ENCODE measurements at regions not wholly inside any gene's neighbourhood (a gene's known extent, or its start where the extent isn't known, plus 50 kb on each side); places are given as distances from the start of the nearest gene placed in this dataset.

DNA sequence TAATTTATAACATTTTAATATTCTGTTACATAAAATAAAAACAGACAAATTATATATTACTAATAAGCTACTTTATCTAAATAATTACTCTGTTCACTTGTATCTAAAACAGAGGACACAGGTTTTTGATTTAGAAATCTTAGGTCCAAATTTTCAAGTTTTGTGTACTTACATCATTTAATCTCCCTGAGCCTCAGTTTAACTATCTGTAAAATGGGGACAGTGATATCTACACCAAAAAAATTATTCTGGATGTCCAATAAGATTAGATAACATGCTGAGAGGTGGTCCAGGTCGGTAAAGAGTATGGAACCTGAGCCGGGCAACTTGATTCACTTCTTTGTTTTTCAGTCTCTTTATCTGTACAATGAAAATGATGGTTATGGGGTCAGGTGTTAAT is 263.8 kb upstream of the CDIN1 start:
- DNase-seq = no peak

DNA sequence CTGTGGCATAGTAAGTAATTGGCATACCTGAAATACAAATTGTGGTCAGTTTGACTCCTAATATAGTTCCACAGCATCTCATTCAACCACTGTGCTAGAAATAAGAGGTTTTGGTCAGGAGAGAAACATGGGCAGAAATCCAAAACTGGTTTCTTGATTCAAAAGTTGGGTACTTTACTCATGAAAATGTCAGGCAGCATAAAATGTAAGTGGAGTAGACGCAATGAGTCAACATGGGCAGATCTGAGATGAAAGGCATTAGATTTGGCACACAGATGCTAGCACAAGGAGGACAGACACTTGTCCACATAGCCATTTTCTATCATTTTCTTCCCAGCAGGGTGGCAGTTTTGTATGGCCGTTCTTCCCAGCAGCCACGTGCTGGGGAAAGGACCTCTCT is 255.8 kb upstream of the CDIN1 start:
- DNase-seq = no peak

DNA sequence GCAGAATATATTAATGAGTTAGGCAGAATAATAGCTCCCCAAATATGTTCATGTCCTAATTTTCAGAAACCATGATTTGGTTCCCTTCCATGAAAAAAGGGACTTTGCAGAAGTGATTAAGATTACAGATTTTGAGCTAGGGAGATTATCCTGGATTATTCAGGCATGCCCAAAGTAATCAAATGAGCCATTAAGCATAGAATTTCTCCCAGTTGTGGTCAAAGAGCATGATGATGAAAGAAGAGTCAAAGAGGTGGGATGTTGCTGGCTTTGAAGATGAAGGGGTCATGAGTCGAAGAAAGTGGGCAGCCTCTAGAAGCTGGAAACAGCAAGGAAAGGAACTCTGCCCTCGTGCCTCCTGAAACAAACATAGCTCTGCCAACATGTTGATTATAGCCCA is 254.2 kb upstream of the CDIN1 start:
- DNase-seq = no peak

DNA sequence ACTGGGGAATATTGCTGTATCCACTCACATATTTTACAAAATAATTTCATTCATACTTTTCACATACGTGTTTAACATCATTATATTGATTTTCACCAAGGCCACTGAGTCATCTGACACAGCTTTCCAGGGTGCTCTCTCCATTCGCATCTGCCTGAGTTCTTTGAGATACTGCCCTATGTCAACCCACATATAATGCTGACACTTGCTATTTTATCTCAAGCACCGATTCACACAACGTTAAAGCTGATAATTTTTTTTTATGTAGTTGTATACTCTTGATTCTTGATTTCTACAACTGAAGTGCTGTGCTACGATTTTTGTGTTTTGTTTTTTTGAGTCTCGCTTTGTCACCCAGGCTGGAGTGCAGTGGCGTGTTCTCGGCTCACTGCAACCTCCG is 249.8 kb upstream of the CDIN1 start:
- DNase-seq = no peak

DNA sequence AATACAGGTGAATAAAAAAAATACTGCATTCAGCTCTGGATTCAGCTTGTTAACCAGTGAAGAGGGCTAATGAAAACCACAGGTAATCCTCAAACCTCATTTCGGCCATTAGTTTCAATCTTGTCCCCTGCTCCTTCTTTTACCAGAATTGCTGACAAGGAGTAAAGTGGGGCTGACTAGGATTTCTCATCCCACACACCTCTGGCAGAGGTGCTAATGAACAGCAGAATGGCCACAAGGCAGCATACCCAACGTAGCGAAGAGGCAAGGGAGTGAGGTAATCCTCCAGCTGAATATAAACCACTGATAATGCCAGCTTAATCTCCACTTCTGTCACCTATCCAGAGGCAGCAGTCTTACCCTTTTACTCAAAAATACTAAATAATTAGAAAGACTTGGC is 248.8 kb upstream of the CDIN1 start:
- peak; percentile 70 for DNase-seq

DNA sequence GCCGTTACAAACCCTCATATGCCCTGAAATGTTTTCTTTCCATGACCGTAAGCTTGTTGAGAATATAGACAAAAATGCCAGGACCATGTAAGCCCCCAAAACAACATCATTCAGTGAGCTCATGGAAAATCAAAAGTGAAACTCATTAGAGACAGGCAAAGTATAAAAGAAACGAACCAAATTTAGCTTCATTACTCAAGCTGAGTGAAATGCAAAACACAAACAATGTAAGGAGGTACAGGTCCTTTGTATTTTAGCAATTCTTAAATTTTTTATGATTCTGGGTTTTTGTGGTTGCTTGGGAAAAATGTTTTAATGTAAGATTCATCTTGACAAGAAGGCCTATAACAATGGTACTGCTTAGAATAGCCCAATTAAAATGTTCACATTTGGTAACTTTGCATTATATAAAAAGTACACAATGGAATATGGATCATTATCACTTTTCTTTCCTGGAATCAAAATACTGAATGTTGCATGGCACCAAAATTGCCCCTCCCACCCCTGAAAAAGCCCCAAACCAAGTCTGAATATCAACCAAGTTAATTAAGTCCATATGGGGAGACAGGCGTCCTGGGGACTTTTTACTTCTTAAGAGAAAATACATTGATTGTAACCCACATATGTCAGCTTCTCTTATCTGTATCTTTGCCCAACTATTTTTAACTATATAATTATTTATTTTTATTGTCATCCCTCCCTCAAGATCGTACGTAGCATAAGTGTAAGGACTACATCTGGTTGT is 247.7 kb upstream of the CDIN1 start:
- DNase-seq = no peak

DNA sequence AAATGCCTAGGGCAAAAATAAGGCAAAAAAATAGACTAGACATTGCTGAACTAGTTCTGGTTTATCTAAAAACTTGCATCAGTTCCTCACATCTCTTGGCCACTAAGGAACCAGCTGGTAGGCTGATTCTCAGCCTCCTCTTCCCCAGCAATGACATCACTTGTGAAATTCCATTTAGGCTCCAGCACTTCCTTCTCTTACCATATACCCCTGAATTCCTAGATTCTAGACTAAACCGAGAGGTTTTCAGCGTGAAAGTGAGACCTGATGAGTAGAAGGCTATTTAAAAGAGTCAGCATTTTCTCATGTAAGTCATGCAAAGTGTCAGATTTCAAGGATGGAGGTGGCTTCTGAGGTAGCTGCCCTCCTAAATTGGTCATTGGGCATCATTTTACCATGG is 247.1 kb upstream of the CDIN1 start:
- no peak for DNase-seq

DNA sequence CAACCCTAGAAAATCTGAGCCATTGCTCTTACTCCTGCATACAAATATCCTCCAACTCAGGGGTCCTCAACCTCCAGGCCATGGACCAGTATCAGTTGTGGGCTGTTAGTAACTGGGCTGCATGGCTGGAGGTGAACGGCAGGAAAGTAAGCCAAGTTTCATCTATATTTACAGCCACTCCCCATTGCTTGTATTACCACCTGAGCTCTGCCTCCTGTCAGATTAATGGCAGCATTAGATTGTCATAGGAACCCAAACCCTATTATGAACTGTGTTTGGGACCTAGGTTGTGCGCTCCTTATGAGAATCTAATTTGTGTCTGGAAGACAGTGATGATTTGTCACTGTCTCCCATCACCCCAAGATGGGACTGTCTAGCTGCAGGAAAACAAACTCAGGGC is 246.5 kb upstream of the CDIN1 start:
- DNase-seq = no peak

DNA sequence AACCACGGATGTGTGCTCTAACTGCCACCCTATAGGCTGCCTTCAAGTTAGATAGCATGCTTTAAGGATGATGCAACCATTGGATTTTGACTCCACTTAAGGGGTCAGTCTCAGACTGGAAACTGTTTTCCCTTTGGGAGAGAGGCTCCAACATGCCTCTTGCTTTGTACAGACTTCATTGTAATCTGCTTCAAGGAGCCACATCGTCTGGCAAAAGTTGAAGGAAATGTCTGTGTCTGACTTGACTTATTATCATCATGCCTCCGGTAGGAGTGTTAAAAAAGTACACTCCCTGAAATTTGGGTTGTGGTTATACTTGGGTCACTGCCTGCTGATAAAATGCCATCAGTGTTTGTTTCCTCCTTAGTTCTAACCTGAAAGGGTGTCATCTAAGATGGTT is 245.4 kb upstream of the CDIN1 start:
- DNase-seq = no peak

DNA sequence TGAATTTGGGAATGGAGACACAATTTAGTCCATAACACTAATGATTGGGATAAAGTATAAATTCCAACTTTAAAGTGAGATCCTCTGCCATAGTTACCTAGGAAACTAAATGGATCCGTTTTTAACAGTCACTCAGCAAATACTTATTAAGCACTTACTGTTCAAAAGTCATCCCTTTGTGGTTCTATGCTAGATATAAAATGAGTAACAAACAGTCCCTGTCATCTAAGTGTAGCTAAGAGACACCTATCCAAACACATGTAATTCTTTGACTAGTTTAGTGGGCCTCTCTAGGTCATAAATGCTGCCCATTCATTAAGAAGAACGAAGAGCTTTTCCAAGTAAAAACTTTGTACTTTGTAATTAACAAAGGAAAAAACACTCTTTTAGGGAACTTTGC is 244.2 kb upstream of the CDIN1 start:
- no peak for DNase-seq

DNA sequence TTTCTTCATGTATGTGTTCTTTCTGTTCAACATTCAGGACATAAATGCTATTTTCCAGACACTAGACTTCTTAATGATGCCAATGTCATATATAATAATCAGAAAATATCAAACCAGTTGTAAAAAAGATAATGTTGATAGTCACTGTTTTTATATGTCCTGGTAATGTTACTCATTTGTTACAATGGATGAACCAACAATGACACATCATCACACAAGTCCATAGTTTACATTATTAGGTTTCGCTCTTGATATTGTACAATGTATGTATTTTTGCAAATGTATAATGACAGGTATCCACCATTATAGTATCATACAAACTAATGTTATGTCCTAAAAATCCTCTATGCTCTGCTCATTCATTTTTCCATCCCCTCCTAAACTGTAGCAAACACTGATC is 243.8 kb upstream of the CDIN1 start:
- no peak for DNase-seq

DNA sequence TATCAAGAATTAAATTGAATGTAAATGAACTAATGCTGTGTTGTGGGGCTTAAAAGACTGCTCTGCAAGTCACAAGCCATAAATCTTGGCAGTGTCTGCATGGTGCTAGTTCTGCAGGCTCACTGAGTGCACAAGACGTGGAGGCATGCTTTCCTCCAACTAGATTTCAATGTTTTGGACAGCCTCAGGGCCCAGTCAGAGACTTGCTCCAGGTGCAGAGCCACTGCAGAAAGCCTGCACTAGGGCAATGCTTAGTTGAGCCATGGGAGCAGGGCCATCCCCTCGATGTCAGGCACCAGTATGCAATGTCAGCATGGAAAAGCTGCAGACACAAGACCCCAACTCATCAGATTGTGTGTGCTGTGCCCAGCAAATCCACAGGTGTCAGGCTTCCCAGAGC is 234.5 kb upstream of the CDIN1 start:
- peak; percentile 24 for DNase-seq

DNA sequence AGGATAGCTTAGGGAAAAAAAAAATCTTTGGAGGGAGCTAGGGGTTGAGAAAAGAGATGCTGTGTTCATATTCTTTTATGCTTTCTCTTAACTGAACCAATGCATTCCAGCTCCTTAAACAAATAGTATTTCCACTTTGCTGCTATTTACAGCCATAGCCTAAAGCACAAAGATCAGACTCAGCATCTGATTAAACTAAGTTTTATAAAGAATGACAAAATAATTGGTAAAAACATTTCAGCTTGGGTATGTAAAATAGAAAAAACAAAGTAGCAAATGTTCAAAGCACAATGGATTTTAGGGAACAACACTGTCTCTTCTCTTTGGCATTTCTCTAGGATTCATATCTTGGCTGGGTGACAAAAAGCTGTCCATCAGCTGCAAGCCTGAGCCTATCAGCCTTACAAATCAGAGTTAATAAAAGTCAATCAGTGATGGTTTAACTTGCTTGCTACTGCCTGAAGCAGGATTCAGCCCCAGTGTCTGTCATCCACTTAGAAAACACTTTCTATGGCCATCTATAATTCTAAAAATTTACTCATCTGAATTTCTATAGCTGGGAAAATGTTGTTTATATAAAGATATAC is 232.1 kb upstream of the CDIN1 start:
- peak; percentile 80 for DNase-seq

DNA sequence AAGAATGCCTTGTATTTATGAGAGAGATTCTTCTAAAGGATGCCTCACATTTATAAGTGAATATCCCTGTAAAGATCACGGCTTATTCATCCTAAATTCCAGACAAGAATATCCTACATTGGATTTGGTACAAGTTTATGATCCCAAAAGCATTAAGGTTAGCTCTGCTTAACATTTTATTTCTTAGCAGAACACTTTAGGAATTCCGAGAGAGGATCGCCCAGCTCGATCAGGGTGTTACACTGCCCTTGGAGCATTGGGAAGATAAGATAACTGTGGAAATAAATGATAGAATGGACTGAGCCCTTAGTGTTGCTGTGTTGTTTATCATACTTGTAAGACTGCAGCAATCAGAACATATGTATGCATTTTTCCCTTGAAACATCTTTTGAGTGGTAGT is 223.0 kb upstream of the CDIN1 start:
- no peak for DNase-seq

DNA sequence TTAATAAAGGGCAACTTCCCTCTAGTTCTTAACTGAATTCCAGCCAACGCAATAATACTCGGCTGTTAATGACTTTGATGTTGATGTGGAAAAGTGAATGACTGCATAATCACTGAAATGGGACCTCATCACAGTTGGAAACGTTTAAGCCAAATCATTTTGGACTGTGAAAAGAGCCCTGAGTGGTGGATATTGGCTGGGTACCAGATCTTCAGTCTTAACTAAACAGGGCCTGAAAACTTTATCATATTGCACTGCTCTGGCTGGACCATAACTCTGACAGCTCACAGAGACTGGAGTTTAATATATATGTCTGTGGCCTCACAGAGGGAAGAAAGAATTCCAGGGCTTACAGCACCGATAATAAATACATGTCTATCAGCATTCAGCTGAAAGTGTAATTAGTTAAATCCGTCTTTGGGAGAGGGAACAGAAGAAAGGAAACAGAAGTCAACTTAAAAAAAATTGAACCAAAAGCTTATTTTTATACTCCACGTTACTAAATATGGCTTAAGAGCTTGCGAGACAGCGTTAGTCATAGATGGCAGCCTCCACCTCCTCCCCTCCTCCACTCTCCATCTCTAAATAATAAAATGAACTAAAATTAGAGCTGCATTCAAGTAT is 222.3 kb upstream of the CDIN1 start:
- no peak for DNase-seq

DNA sequence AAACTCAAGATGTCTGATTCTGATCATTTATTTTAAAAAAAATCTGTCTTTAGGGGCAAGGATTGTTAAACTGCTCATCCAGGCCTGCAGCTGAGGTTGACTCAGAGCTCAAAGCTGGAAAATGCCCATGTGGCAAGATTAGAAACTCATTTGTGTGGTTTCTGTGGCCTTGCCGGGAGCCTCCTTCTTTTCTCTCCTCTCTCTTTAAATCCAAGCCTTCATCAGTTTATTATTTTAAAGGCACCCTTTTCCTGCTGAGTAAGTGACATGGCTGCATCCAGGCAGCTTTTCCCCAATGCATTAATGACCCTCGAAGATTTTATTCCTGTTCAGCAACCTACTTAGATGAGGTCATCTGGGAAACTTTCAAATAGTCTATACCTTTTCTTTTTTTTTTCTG is 221.3 kb upstream of the CDIN1 start:
- no peak for DNase-seq

DNA sequence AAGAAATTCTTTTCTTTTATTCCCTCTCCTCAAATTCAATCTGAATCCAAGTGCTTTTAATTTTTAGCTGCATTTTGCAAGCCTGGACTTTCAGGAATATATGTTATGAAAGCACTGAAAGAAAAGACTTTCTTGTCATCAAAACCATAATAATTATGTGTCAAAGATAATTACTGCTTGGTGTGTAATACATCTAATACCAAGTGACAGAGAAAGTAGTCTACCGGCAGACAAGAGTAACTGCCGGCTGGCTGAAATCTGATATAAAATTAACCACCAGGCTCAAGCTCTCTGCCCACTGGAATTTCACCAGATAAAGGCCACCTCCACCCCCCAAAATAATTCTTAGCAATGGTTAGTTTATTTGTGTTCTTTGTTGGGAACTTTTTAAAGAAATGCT is 220.9 kb upstream of the CDIN1 start:
- no peak for DNase-seq

DNA sequence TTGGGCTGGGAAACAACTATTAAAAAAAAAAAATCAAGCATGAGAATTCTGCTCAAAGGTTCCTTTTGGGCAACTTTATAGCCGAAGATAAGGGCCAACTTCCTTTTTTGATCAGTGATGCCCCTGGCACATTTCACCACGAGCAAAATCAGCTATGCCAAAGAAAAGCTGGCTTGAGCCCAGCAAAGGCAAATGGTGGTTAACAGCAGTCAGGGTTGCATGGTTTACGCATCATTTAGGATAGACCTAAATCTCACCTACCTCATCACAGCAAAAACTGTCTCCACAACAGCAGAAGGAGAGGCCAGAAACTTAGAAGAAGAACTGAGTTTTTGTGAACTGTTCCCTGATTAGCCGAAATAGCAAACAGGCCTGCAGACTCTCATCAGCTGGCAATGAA is 220.1 kb upstream of the CDIN1 start:
- DNase-seq = no peak

DNA sequence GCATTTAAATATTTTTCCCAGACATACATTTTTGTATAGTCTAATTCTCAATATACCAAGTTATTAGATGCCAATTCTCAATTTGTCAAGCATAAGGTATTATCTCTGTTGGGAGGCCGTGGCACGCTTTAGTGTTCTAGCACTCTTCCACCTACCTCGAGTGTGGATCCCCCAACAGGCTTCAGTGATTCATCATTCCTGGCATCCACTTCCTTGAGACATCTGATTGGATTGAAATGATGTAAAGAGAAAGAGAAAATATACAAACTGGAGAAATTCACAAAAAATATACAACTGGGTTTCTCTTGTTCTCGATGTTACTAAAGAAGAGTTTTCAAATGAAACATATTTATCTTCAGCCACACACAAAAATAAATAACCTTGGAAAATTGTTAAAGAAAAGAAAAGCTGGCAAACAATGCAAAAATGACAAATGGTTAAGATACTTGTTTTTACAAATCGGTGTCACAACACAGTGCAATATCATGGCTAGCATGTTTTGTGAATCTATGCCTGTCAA is 218.0 kb upstream of the CDIN1 start:
- no peak for DNase-seq

DNA sequence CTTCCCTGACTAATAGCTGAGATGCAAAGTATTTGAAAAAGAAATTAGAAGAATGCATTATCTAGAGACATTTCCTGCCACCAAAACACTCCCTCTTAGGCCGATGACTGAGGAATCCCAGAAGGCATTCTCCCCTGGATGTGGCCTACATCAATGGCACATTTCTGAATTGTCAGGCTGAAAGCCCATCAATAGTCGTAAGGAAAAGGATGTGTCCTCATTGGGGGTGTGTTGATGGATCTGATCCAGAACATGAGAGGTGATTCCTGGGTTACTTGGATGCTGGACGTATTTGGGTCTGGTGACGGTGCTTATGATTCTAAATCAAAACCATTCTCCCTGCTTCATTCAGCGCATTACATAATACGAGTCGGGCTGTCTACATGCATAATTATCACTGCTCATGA is 216.9 kb upstream of the CDIN1 start:
- DNase-seq = no peak

DNA sequence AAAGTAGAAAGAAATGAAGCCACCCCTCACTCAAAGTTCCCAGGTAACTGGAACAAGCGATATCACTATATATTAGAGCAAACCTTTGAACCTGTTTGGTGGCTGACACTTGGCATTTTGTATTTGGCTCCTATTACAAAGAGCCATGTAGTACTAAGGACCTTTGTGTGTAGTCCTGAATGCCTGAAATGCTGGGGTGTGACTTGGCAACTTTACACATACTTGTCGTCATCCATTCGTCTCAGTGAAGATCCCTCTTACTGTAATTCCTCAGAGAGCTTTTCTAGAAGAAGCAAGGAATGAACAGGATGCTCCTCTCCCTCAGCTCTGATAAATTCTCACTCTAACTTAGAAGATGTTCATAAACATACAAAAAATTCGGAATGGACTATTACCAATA is 216.1 kb upstream of the CDIN1 start:
- no peak for DNase-seq

DNA sequence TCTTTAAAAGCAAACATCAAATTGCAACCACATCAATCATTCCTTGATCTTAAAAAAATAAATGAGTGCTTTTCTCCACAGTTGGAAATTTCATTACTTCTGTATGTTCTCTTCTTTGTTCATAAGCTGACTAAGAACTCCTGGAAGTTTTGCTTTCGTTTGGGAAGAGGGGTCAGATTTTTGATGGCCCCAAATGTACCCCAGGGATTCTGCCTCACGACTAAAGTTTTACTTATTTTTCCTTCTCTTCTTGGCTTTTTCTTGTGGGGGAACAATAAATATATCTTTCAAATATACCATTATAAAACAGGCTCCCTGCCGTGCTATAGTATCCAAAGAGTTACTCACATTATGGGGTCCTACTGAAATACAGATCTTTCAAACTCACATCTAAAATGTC is 215.0 kb upstream of the CDIN1 start:
- no peak for DNase-seq

DNA sequence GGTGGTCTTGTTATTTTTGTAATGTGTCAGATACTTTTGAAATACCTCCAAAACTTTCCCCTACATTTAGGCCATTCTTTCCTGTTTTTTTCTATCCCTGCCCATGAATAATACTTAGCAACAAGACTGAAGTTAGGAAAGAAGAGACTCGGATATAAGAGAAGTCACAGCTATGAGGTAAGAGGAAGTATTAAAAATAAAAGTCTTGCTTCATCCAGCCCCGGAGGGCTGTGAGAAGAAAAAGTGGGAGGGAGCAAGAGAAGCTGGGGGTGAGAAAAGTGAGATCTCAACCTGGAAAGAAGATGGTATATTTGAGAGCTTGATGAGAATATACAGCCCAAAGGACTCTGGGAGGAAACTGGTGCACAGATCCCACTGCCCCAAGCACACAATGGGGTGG is 213.5 kb upstream of the CDIN1 start:
- DNase-seq = no peak

DNA sequence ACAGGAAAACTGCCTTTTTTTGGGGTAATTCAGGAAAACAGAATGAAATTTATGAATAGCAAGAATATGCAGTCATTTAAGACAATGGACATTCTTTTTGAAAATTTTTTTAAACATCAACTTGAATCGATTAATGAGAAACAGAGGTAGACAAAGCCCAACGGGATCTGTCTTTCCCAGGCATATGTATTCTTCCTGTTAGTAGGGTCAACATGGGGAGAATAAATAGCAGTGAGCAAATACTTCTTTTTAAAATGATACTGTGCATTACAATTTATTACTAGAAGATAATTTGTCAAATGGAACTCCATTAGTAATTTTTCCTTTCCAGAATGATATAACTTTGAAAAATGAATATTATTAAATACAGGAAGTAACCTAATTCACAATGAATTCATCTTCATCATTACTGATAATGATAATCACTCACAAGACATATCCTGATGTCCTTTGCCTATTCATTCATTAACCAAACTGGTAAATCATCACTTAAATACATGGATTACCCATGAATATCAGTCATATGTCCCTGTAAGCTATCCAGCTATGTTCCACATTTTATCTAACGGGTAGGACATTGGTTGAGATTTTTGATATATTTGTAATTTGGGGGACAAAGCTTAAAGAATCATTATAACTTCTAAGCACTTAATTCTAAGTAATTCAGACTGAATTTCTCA is 209.2 kb upstream of the CDIN1 start:
- DNase-seq = no peak

Data from NCI-H82 (cell line).